Hepatocyte (in vitro differentiated cells): ENCODE measurements at regions not wholly inside any gene's neighbourhood (a gene's known extent, or its start where the extent isn't known, plus 50 kb on each side); places are given as distances from the start of the nearest gene placed in this dataset.

Experiments used
- EZH2 ChIP-seq: fragments of 200-600 bp; sonication (generic); IDR thresholded peaks from 2 replicates; pipeline ENCODE4 v1.6.1; 2016; ENCODE audit warnings: antibody characterized with exemption, mild to moderate bottlenecking, borderline replicate concordance
- TF ChIP-seq, protein P1 (sequence below): fragments of 200-600 bp; sonication (generic); IDR thresholded peaks from 2 replicates; pipeline ENCODE4 v1.5.1; 2016; ENCODE audit warnings: antibody characterized with exemption, mild to moderate bottlenecking; ENCODE audit not compliant: poor library complexity

DNA sequence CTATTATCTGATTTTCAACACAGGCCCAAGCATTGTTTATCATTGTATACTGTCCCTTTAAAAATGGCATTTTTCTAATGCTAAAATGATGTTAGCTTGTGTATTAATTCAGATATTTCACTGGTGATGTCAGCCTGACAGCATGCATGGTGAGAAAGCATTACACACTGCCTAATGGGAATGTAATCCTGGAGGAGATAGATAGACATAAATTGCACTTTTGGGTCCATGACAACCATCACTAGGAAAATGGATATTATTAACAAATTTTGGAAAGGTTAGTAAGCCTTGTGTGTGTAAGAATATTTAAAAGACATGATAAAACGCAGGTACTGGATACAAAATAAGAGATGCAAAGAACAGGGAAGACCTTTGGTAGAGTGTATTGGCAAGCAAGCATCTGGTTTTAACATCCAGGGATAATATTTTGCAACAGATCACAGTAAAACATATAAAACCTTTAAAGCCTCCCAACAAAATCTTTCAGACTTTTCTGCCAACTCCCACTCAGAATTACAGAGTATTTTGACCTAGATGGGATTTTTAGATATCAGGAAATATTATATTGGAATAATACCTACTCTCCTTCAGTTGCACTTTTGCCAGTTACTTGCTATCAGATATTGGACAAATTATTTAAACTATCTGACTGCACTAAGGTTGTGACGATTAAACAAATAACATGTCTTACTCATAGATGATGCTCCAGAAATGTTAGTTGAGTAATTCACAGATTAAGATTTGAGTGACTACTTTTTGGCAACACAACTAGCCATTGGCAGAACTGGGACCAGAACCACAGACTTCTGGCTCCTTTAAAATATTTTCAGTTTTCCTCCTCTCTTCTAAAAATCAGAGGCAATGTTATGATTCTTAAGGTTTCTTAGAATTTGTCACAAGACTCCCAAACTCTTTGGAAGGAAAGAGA is 291.6 kb upstream of the SEMA3C start:
- TF ChIP-seq, protein P1, sequence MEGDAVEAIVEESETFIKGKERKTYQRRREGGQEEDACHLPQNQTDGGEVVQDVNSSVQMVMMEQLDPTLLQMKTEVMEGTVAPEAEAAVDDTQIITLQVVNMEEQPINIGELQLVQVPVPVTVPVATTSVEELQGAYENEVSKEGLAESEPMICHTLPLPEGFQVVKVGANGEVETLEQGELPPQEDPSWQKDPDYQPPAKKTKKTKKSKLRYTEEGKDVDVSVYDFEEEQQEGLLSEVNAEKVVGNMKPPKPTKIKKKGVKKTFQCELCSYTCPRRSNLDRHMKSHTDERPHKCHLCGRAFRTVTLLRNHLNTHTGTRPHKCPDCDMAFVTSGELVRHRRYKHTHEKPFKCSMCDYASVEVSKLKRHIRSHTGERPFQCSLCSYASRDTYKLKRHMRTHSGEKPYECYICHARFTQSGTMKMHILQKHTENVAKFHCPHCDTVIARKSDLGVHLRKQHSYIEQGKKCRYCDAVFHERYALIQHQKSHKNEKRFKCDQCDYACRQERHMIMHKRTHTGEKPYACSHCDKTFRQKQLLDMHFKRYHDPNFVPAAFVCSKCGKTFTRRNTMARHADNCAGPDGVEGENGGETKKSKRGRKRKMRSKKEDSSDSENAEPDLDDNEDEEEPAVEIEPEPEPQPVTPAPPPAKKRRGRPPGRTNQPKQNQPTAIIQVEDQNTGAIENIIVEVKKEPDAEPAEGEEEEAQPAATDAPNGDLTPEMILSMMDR = no peak
- TF ChIP-seq EZH2 = no peak
